C4-2B (cell line): ENCODE measurements at regions not wholly inside any gene's neighbourhood (a gene's known extent, or its start where the extent isn't known, plus 50 kb on each side); places are given as distances from the start of the nearest gene placed in this dataset.

Source experiments
- H3K27ac ChIP-seq: fragments of 450-650 bp; 2 replicates; pipeline ENCODE4 v1.5.1; 2017
- ZFX ChIP-seq: fragments of 450-650 bp; IDR thresholded peaks from 2 replicates; pipeline ENCODE4 v1.6.1; 2017
- TF ChIP-seq, protein P1 (sequence below): fragments of 450-650 bp; conservative IDR thresholded peaks from 2 replicates; pipeline ENCODE4 v1.5.1; 2017; ENCODE audit warnings: mild to moderate bottlenecking

DNA sequence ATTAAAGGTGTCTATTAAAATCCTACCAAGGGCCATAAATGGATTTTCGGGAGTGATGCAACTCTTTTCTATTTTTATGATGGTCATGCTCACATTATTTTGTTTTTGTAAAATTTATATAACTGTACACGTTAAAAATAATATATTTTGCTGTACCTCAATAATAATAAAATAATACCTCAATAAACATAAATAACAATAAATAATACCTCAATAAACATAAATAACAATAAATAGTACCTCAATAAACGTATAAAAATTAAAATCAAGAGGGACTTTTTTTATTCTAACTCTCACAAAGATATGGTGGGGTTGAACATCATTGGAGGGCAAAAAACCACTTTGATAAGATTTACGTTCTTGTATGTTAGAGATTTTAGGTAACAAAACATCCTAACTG, 1189.6 kb upstream of the CELF2 start:
- H3K27ac ChIP-seq: no peak overlapping the region
- no peak for TF ChIP-seq ZFX
- TF ChIP-seq, protein P1, sequence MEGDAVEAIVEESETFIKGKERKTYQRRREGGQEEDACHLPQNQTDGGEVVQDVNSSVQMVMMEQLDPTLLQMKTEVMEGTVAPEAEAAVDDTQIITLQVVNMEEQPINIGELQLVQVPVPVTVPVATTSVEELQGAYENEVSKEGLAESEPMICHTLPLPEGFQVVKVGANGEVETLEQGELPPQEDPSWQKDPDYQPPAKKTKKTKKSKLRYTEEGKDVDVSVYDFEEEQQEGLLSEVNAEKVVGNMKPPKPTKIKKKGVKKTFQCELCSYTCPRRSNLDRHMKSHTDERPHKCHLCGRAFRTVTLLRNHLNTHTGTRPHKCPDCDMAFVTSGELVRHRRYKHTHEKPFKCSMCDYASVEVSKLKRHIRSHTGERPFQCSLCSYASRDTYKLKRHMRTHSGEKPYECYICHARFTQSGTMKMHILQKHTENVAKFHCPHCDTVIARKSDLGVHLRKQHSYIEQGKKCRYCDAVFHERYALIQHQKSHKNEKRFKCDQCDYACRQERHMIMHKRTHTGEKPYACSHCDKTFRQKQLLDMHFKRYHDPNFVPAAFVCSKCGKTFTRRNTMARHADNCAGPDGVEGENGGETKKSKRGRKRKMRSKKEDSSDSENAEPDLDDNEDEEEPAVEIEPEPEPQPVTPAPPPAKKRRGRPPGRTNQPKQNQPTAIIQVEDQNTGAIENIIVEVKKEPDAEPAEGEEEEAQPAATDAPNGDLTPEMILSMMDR: no peak

DNA sequence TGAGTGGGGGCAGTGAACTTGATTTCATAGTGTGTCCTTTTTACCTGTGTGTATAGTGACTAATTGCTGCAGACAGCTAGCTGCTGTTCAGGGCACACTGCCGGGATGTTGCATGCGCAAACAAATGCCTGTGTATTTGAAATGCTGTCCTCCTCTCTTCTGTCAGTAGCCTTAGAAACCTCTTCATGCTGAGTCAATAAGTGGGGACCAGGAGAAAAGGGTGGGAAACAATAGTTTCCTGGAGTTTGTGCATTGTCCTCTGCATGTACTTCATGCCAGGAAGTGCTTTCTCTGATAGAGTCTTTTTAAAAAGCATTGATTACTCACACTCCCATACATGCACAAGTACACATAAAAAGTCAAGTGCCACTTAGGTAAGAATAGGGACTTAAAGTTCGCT, 1183.7 kb upstream of the CELF2 start:
- TF ChIP-seq ZFX: no peak
- TF ChIP-seq, protein P1: no peak
- H3K27ac ChIP-seq: no peak overlapping the region

DNA sequence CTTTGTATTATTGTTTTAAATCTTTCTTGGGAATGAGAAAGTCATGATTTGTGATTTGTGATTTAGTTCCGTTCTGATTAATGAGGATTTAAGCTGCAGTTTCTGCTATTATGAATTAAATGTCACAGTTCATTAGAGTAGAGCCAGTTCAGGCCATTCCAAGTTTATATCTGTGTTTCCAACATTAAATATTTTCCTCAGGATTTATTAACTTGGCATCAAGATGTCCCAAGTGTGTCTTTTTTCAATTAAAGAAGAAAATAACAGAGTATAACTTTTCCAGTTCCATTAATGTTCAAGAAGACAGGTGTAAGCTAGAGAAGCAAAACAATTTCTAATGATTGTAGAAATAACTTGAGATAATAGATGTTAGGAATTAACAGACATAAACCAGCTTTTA, 1183.2 kb upstream of the CELF2 start:
- H3K27ac ChIP-seq: no peak overlapping the region
- TF ChIP-seq ZFX: no peak
- TF ChIP-seq, protein P1: no peak

DNA sequence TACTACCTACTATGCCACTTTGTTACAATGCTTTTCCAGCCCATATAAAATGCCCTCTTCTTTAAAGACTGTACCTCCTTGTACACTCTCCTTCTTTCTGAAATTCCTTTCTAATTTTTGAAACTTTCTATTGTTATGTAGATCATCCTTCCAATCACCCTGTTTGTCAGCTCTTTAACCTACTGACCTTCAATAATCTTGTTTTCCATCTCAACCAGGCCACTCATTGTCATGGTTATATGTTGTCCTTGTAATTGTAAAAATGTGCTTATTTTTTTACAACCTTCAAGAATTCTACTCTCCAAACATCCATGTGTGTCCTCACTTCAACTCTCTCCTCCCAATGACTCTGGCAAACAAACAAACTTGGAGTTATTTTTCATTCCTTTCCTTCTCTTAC, 1172.6 kb upstream of the CELF2 start:
- no peak overlapping the region for H3K27ac ChIP-seq
- TF ChIP-seq ZFX: no peak
- TF ChIP-seq, protein P1: no peak

DNA sequence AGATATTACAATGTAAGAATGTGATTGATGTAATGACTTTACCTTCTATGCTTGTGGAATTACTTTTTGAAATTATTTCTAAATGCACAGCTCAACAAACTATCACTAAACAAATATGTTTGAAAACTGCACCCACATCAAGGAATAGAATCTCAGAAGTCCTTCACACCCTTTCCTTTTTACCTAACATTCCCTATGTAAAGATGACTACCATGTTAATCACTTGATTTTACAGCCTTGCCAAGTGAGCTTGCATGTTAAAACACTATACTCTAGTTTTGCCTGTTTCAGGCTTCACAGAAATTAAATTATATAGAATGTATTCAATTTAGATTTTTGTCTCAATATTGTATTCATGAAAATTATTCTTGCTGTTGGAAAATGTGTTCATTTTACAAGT, 1169.4 kb upstream of the CELF2 start:
- TF ChIP-seq ZFX: no peak
- TF ChIP-seq, protein P1: no peak
- no peak overlapping the region for H3K27ac ChIP-seq

DNA sequence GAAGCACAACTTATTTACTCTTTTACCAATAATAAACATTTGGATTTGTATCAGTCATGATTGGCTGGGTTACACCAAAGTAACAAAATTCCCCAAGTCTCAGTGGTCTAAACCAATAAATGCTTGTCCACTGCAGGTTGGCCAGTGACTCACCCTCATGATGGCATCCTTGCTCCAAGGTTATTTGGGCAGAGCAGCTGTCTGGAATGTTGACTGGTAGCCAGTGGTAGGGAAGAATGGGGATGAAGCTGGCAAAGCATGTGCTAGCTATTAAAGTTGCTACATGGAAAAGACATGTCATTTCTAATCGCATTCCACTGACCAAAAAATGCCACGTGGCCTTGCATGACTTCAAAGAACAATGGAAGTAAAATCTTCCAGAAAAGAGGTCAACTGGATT, 1168.7 kb upstream of the CELF2 start:
- no peak overlapping the region for H3K27ac ChIP-seq
- TF ChIP-seq ZFX: no peak
- TF ChIP-seq, protein P1: no peak

DNA sequence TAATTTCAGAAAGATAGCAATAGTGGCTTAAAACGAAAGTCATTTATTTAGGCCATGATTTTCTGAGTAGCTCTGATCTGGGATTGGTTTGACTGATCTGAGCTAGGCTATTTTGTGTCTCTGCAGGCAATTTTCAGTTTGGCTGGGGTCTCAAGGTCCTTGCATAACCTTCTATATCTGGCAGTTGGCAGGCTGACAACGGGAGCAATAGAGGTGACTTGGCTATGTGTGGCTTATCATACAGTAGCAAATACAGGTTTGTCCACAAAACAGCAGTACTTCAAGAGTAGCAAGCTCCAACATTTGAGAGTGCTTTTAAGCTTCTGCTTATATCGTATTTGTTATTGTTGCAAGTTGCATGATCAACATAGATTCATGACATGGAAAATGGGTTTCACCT, 1167.3 kb upstream of the CELF2 start:
- no peak overlapping the region for H3K27ac ChIP-seq
- TF ChIP-seq, protein P1: no peak
- TF ChIP-seq ZFX: no peak
